GM23338 (cell line): ENCODE measurements at regions not wholly inside any gene's neighbourhood (a gene's known extent, or its start where the extent isn't known, plus 50 kb on each side); places are given as distances from the start of the nearest gene placed in this dataset. TPM values are rescaled to one million over a fixed set of nuclear protein-coding genes. Genes with fewer than 3 reads are reported as not detected.

Experiments used
- microRNA-seq: library from miRNA; unstranded; fragments of <30 nt; microRNA quantifications from one replicate; pipeline ENCODE4, GENCODE V29; 2017
- small RNA-seq: library from RNA; depleted of rRNA; stranded (forward); fragments of <200 nt; gene quantifications from one replicate; pipeline ENCODE3, GENCODE V24; 2014; ENCODE audit warnings: low replicate concordance

Small RNA genes in the stretch of these regions (microRNA-seq; reads per million reads assigned to microRNA genes)
- gene MIR3668 (not detected), gene MIR4465 (not detected)

Small RNA genes in the stretch of these regions (small RNA-seq; reads per million reads assigned to genes)
- gene AL357080.1 (not detected), gene MIR3668 (not detected), gene MIR4465 (not detected), gene RN7SKP106 (not detected), gene RNA5SP220 (not detected)
